Gastroesophageal sphincter (tissue), 4 donors: ENCODE measurements at regions not wholly inside any gene's neighbourhood (a gene's known extent, or its start where the extent isn't known, plus 50 kb on each side); places are given as distances from the start of the nearest gene placed in this dataset.

Experiments used
- ATAC-seq: fragments of 150-250 bp; one replicate; pipeline ENCODE4 v1.9.1; 2016; ENCODE audit warnings: mild to moderate bottlenecking, moderate library complexity
- H3K27ac ChIP-seq, 4 donors: fragments of 200-600 bp; sonication (generic) in 3 of 4; 1 replicate in 3 of 4; 2 replicates in 1 of 4; pipeline ENCODE4 v1.5.1; 2016 to 2019
- H3K27me3 ChIP-seq: fragments of 200-600 bp; sonication (generic); one replicate; pipeline ENCODE4 v1.5.1; 2019
- H3K36me3 ChIP-seq, 2 donors: fragments of 200-600 bp; sonication (generic); one replicate each; pipeline ENCODE4 v1.5.1; 2019; ENCODE audit warnings: control low read depth in 1 of 2
- H3K4me1 ChIP-seq, 3 donors: fragments of 200-600 bp; sonication (generic); 1 replicate in 2 of 3; 2 replicates in 1 of 3; pipeline ENCODE4 v1.5.1; 2016 to 2019; ENCODE audit warnings: control low read depth in 2 of 3
- H3K4me3 ChIP-seq, 2 donors: fragments of 200-600 bp; sonication (generic); one replicate each; pipeline ENCODE4 v1.5.1; 2019; ENCODE audit warnings: mild to moderate bottlenecking in 1 of 2, moderate library complexity in 1 of 2
- H3K9me3 ChIP-seq, 3 donors: fragments of 200-600 bp; sonication (generic); one replicate each; pipeline ENCODE4 v1.5.1; 2017 to 2019; ENCODE audit warnings: control low read depth in 2 of 3
- EP300 ChIP-seq: sonication (generic); formaldehyde crosslinking; IDR thresholded peaks from one replicate; pipeline ENCODE4 v1.6.1; 2017; ENCODE audit warnings: antibody characterized with exemption, mild to moderate bottlenecking
- POLR2A ChIP-seq, 2 donors: fragments of 450-650 bp; IDR thresholded peaks; one replicate each; pipeline ENCODE4 v1.6.1; 2017; ENCODE audit warnings: antibody characterized with exemption in 2 of 2, mild to moderate bottlenecking in 2 of 2, moderate library complexity in 1 of 2
- POLR2AphosphoS5 ChIP-seq: sonication (generic); formaldehyde crosslinking; IDR thresholded peaks from one replicate; pipeline ENCODE4 v1.6.1; 2017; ENCODE audit warnings: antibody characterized with exemption
- WGBS, 2 donors: methylation state at CpG; one replicate each; pipeline ENCODE4 v1.1.5; 2018; ENCODE audit warnings: low coverage in 1 of 2; 5-methylcytosine and 5-hydroxymethylcytosine counted together
- TF ChIP-seq, protein P1 (sequence below), 4 experiments: fragments of 200-600 bp in 2 of 4; fragments of 450-650 bp in 2 of 4; sonication (generic) in 1 of 4; IDR thresholded peaks; one replicate each; pipeline ENCODE4 v1.5.1; 2017 to 2019; ENCODE audit warnings: antibody characterized with exemption in 4 of 4, mild to moderate bottlenecking in 2 of 4, moderate library complexity in 2 of 4

DNA sequence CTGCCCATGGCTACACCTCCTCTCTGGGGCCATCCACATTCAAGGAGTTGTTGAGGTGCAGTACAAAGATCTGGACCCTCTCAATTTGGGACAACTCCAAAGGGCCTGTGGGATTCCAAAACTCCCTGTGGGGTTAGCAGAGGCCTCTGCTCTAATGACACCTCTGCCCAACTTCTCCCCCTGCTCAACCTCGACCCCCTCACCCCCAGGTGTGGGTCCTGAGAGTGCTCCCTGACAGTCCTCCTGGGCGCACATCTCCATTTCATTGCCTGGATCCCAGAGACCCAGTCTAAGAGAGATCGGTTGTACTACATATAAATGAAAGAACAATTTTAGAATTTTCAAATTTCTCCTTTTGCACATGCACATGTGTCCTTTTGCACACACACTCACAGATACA is 73.0 kb upstream of the NKD1 start:
- Histone ChIP-seq H3K4me3 (no peak overlapping the region), H3K27ac (no peak overlapping the region), H3K4me1 (no peaks in the 10 kb centered on the region), H3K27me3 (no peaks in the 10 kb centered on the region), H3K36me3 (no peaks in the 10 kb centered on the region), H3K9me3 (no peaks in the 10 kb centered on the region)
- TF ChIP-seq, protein P1, sequence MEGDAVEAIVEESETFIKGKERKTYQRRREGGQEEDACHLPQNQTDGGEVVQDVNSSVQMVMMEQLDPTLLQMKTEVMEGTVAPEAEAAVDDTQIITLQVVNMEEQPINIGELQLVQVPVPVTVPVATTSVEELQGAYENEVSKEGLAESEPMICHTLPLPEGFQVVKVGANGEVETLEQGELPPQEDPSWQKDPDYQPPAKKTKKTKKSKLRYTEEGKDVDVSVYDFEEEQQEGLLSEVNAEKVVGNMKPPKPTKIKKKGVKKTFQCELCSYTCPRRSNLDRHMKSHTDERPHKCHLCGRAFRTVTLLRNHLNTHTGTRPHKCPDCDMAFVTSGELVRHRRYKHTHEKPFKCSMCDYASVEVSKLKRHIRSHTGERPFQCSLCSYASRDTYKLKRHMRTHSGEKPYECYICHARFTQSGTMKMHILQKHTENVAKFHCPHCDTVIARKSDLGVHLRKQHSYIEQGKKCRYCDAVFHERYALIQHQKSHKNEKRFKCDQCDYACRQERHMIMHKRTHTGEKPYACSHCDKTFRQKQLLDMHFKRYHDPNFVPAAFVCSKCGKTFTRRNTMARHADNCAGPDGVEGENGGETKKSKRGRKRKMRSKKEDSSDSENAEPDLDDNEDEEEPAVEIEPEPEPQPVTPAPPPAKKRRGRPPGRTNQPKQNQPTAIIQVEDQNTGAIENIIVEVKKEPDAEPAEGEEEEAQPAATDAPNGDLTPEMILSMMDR (IDR thresholded peaks at IDR 0.05), result no peak
- TF ChIP-seq EP300 (no peak), POLR2A (IDR thresholded peaks at IDR 0.05) (no peak), POLR2AphosphoS5 (no peak)
- ATAC-seq, result no peak
- WGBS, 2 donors, result 87 to 94% methylated on average over 3 of the region's 3 CpGs

DNA sequence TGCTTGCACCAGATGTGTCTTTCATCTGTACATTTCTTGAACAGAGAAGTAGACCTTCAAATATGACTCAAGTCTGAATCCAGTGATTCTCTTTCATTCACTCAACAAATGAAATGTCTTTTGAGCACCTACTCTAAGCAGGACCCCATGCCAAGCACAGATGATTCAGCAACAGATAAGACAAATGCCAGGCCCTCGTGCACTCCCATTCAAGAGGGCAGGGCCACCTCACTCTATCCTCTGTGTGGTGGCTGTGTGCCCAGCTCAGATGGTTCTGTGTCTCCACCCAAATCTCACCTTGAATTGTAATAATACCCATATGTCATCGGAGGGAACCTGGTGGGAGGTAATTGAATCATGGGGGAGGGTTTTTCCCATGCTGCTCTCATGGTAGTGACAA is 74.1 kb upstream of the NKD1 start:
- TF ChIP-seq POLR2AphosphoS5 (no peak), POLR2A (IDR thresholded peaks at IDR 0.05) (no peak), EP300 (no peak)
- TF ChIP-seq, protein P1 (IDR thresholded peaks at IDR 0.05), result no peak
- Histone ChIP-seq H3K27me3 (peaks cover 8% of the 10 kb centered on the region), H3K9me3 (no peaks in the 10 kb centered on the region), H3K27ac (no peak overlapping the region), H3K4me1 (no peaks in the 10 kb centered on the region), H3K4me3 (no peak overlapping the region), H3K36me3 (no peaks in the 10 kb centered on the region)
- 76% methylated on average over 2 of the region's 2 CpGs; no CpG with 5 or more reads in 1 of the 2 donors for WGBS, 2 donors
- no peak for ATAC-seq

DNA sequence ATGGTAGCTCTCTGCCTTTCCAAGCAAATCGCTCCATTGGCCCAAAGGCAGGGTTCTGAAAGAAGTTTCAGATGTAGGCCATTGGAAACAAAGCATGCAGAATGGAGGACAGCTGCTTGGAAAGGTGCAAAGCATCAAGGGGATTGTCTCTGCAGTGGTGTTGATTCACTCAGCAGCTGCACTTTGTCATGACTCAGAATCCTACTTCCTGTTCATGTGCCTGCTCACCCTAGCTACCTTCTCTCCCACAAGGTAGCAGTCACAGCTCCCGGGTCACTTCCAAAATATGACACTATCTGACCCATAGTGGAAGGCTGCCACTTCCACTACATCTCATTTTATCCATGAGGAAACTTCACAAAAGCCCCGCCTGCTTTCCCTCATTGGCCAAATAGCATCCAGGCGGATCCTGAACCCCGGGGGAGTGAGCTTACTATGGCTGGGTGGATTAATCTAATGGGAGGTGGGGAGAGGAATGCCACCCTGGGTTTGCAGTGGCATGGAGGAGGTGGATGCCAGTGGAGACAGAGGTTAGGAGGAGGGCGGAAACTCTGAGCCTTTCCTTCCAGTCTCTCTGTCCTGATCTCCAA is 74.7 kb upstream of the NKD1 start:
- Histone ChIP-seq H3K27ac (no peak overlapping the region), H3K4me3 (no peak overlapping the region), H3K4me1 (peaks cover 0 to 4% (median under 1%) of the 10 kb centered on the region in 3 donors), H3K36me3 (no peaks in the 10 kb centered on the region), H3K9me3 (no peaks in the 10 kb centered on the region), H3K27me3 (peaks cover 14% of the 10 kb centered on the region)
- ATAC-seq, result no peak
- 72 to 100% methylated on average over 1 to 4 of the region's 6 CpGs for WGBS, 2 donors
- TF ChIP-seq POLR2A (IDR thresholded peaks at IDR 0.05) (no peak), POLR2AphosphoS5 (no peak), EP300 (no peak)

DNA sequence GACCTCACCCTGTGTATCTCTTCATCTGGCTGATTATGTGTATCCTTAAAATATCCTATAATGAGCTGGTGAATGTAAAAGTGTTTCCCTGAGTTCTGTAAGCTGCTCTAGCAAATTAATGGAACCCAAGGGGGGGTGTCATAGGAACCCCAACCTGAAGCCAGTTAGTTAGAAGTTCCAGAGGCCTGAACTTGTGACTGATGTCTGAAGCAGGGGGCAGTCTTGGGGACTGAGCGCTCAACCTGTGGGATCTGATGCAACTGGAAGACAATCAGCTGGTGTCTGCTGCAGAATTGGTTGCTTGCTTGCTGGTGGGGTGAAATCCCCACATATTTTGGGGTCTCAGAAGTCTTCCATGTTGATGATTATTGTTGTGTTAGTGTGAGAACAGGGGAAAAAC is 75.7 kb upstream of the NKD1 start:
- Histone ChIP-seq H3K27me3 (peaks cover 23% of the 10 kb centered on the region), H3K36me3 (no peaks in the 10 kb centered on the region), H3K4me3 (no peak overlapping the region), H3K4me1 (peaks cover 0 to 14% (median 8%) of the 10 kb centered on the region in 3 donors), H3K27ac (no peak overlapping the region), H3K9me3 (no peaks in the 10 kb centered on the region)
- 100% methylated on average over 1 of the region's 1 CpG for WGBS, 2 donors
- TF ChIP-seq EP300 (no peak), POLR2AphosphoS5 (no peak), POLR2A (IDR thresholded peaks at IDR 0.05) (no peak)
- TF ChIP-seq, protein P1 (IDR thresholded peaks at IDR 0.05), result no peak
- ATAC-seq, result no peak

DNA sequence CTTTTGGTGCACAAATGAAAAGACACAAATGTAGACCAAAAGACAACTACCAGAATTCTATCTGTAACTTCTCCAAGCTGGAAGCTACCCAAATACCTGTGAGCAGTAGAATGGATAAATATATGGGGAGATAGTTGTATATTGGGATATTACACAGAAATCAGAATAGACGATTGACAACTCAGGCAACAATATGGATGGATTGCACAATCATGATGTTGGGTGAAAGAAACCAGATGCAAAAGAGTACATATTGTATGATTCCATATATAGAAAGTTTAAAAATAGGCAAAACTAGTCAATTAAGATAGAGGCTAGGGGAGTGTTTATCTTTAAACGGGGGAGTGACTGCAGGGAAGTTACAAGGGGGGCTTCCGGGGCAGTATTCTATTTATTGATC is 77.5 kb upstream of the NKD1 start:
- ATAC-seq, result no peak
- peaks cover 0 to 15% (median 8%) of the 10 kb centered on the region in 3 donors for H3K4me1 ChIP-seq
- TF ChIP-seq, protein P1 (IDR thresholded peaks at IDR 0.05), result no peak
- TF ChIP-seq POLR2AphosphoS5, result no peak
- TF ChIP-seq POLR2A (IDR thresholded peaks at IDR 0.05), result no peak
- no peak for TF ChIP-seq EP300
- peaks cover 23% of the 10 kb centered on the region for H3K27me3 ChIP-seq
- no peaks in the 10 kb centered on the region for H3K9me3 ChIP-seq
- no peaks in the 10 kb centered on the region for H3K36me3 ChIP-seq
- H3K4me3 ChIP-seq, result no peak overlapping the region
- 33 to 77% methylated on average over 2 to 3 of the region's 3 CpGs for WGBS, 2 donors
- no peak overlapping the region for H3K27ac ChIP-seq
